ENCODE measurements at regions not wholly inside any gene's neighbourhood (a gene's known extent, or its start where the extent isn't known, plus 50 kb on each side); places are given as distances from the start of the nearest gene placed in this dataset.

- no peak for TF ChIP-seq CTCF (IDR thresholded peaks at IDR 0.05 in 4 of 5, conservative IDR thresholded peaks at IDR 0.05 in 1 of 5)
- TF ChIP-seq POLR2A (IDR thresholded peaks at IDR 0.05): no peak
These were observed 105.8 kb downstream of the FAT4 start for GRCh38 chr4:125420526-125420925.
